GM21786 (cell line): ENCODE measurements at regions not wholly inside any gene's neighbourhood (a gene's known extent, or its start where the extent isn't known, plus 50 kb on each side); places are given as distances from the start of the nearest gene placed in this dataset.
"Not testable (repeated sequence)": the region's sequence is repeated elsewhere in the genome, so short reads cannot be mapped to it uniquely, and the experiment has no call there.

Experiments used
- ATAC-seq: cut with Tn5 transposase; IDR thresholded peaks from one replicate; pipeline ENCODE4 v1.9.1; 2021; ENCODE audit not compliant: unreplicated experiment

GRCh38 chr4:180990931-180991330 lies 1252.3 kb upstream of the TENM3 start:
- ATAC-seq, result no peak

DNA sequence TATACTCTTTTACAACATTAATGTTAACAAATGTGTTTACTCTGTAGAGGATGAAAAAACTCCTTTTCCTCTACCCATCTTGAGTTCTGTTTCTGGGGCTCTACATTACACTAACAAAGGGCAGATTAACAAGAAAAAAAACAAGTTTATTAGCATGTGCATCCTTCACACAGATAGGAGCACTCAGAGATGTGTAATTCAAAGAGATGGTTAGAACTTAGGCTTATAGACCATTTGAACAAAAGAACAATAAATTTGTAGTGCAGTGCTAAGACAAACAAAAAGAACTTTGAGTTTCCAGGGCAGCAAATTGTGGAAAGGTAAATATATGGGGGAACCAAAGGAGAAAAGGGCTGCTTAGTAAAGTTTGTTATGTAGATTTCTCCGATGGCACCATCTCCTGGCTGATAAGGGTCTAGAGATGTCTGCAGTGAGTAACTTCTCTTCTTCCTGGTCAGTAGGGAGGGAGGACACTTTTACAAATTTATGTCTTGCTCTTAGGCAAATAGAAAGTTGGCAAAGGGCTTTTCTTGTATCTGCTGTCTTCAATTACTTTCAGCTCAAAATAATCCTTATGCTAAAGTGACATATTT lies 1249.9 kb upstream of the TENM3 start:
- ATAC-seq, result no peak

GRCh38 chr4:180994722-180995121 lies 1248.5 kb upstream of the TENM3 start:
- no peak for ATAC-seq

- no peak for ATAC-seq
Measured at GRCh38 chr4:180999217-180999616, 1244.0 kb upstream of the TENM3 start.

DNA sequence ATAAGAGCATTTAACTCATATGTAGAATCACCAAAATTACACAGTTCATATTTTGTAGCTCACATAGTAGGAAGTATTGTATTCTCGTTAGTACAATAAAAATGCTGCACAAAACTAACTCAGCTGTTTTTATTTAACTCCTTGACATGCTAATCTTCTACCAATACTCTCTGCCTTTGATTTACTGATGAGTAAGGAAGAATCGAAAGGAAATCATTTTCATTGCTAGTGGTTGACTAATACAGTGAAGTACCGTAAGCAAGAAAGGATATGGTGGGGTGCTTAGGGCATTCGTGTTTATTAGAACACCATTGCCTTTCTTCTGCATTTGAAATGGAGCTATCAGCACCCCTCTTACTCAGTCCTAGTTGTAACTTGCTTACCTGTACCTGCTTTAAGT lies 1239.1 kb upstream of the TENM3 start:
- no peak for ATAC-seq

DNA sequence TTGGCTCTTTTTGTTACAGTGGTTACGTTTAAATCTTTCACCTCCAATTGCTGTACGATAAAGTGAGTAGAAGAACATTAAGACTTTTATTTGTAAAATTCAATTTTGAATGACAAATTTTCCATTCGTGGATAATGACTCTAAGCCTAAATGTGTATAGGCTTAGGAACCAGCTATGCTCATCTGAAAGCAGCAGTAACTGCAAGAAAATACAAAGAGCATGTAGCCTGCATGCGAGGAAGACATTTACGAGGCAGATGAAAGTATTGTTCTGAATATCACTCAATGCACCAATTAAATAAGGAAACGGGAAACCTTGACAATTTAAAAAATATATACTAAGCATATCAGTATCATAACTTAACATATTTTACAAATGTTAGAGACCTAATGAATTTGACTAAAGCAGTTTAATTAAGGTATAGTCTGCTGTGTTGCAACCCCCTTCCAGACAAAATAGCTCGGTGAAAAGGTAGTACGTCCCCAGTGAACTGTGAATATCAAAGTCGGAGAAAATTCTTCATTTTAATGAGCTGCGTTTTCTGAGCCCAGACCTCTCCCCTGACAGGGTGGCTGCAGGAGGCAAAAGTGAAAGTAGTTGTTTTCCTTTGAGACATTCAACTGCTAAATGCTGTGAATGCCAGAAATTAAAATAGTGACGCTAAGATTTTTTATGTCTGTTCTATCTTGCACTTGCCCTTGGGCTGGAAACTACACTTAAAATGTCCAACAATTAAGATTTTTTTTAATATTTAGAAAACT lies 1236.5 kb upstream of the TENM3 start:
- ATAC-seq, result no peak

DNA sequence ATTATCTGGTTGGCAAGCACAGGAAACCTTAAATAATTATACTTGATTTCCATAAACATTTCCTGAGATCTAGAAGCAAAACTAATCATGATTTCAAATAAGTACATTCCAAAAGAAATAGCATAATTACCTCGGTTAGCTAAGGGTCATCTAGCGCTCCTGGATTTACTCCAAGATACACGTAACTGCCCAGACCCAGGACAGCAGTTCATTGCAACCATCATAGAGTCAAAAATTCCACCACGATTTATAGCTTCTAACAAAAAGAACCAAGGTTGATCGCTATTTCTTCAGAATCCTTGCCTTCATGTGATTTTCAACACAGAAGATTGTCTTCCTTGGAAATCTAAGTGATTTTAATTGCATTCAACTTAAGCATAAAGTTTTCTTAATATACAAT lies 1235.5 kb upstream of the TENM3 start:
- no peak for ATAC-seq

GRCh38 chr4:181008164-181008563 lies 1235.0 kb upstream of the TENM3 start:
- ATAC-seq, result no peak

- no peak for ATAC-seq
Measured at GRCh38 chr4:181013162-181013561, 1230.0 kb upstream of the TENM3 start.

DNA sequence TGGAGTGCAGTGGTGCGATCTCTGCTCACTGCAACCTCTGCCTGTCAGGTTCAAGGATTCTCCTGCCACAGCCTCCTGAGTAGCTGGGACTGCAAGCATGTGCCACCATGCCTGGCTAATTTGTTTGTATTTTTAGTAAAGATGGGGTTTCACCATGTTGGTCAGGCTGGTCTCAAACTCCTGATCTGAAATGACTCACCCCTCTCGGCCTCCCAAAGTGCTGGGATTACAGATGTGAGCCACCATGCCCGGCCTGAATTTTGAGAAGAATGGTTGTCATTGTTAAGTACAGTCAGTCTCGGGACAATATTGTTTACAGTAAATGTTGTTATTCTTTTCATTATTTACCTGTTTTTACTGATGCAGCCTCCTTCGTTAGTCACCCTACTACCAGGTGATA lies 1226.2 kb upstream of the TENM3 start:
- ATAC-seq, result no peak

DNA sequence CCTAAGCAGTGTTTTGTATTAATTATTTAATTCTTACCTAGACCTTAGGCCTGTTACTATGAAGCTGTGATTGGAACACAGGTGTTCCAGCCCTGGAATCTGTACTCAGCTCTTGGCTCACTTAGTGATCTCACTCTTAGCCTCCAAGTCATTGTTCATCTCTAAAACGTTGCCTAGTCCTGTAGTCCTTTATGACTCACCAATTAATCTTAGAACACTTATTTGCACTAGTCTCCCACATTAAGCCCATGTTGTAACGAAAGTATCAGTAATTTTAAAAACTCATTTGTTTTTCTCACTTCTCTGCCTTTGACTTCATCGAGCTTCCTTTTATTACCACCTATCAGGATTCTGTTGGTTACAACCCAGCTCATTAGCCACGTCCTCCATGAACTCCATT lies 1224.7 kb upstream of the TENM3 start:
- no peak for ATAC-seq

DNA sequence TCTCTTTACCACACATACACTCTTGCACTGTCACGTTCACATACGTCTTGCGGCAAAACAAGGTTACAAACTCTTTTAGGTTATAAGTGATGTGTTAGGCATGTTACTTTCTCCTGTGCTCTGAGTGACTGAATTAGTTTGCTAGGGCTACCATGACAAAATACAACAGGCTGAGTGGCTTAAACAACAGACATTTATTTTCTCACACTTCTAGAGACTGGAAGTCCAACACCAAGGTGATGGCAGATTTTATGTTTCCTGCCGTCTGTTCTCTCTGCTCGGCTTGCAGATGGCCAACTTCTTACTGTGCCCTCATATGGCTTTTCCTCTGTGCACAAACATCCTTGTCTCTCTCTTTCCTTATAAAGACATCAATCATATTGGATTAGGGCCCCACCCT lies 1224.3 kb upstream of the TENM3 start:
- ATAC-seq, result no peak

- no peak for ATAC-seq
Measured at GRCh38 chr4:181020456-181020855, 1222.7 kb upstream of the TENM3 start.

DNA sequence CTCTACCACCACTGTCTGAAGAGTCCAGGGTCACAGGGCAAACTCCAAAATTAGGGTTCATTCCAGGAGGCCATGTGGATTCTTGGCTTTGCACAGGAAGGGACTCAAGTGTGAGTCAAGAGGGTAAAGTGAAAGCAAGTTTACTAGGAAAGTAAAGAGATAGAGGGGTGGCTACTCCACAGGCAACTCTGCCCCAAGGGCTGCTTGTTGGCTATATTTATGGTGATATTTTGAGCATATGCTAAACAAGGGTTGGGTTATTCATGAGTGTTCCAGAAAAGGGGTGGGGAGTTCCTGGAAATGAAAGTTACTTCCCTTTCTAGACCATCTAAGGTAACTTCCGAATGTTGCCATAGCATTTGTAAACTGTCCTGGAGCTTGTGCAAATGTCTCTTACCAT lies 1222.0 kb upstream of the TENM3 start:
- no peak for ATAC-seq

DNA sequence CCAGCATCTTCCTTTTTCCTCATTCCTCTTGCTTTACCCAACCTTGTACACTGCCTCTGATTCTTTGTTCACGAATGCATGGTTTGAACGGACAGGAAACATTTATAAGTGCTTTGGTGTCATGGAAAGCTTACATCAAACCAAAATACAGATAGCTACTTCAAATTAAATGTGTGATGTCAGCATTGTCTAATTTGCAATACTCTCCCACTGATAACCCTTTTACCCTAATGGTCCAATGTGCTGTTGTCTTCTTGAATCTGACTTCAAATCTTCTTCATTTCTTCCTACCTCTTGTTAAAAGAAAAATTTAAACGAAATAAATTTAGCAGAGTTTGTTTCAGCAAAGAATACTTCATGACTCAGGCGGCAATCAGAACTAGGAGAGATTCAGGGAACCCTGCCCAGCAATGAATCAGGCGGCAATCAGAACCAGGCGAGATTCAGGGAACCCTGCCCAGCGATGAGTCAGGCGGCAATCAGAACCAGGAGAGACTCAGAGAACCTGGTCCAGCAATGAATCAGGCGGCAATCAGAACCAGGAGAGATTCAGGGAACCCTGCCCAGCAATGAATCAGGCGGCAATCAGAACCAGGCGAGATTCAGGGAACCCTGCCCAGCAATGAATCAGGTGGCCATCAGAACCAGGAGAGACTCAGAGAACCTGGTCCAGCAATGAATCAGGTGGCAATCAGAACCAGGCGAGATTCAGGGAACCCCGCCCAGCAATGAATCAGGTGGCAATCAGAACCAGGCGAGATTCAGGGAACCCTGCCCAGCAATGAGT lies 1212.9 kb upstream of the TENM3 start:
- ATAC-seq, result not testable (repeated sequence)

DNA sequence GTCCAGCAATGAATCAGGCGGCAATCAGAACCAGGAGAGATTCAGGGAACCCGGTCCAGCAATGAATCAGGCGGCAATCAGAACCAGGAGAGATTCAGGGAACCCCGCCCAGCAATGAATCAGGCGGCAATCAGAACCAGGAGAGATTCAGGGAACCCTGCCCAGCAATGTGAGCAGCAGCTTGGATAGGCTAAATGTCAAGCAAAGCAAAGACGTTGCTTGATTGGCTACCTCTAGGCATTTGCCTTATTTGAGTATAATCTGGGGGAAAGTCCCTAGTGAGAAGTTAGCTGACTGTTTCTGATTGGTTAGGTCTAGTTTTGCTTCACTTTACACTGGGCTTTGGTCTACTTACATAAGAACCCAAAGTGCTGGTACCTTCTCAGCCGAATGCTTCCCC lies 1212.2 kb upstream of the TENM3 start:
- ATAC-seq, result no peak

DNA sequence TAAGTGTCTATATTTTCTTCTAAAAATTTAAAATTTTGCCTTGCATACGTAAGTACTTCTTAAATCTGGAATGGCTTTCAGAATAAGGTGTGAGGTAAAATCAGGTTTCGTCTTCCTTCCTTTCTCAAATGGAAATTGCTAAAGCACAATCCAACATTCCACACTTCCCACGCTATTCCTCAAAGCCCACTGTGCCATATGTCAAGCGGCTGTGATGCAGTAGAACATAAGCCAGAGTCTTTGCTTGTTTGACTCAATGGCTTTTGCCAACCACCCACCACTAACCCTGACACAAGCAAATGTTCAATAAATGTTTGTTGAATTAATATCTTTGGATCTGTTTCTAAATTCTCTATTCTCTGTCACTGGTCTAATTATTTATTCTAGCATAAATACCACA lies 1199.7 kb upstream of the TENM3 start:
- no peak for ATAC-seq

DNA sequence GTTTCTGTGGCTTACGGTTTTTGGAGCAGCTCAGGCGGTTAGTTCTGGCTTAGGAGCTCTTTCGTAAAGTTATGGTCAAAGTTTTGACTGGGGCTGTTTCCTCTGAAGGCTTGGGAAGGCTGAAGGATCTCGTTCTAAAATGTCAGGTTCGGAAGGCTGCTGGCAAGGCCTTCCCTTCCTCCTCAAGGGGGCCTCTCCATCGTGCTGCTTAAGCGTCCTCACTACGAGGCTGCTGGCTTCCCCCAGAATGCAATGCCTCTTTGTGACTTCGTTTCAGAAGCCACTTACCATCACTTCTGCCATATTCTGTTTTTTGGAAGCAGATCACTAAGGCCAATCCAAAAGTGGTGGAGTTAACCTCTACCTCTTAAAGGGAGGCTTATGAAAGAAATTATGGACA lies 1196.4 kb upstream of the TENM3 start:
- ATAC-seq, result no peak

- ATAC-seq, result no peak
Measured at GRCh38 chr4:181051931-181052330, 1191.3 kb upstream of the TENM3 start.

DNA sequence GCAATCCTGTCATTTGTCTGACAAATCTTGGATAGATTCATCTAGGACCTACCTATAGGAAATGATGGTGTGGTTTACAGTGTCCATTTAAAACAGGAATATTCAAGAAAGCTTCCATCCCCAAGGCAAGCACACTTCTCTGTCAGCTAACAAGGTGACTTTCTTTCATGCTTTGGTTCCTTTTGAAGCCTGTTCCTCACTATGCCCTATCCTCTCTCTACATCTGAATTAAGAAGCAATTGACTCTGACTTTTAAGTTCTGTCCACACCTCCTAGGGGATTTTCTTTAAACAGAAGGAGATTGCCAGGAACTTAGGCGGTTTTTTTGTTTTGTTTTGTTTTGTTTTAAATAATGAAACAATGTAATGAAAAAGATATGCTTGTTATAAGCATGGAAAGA lies 1181.4 kb upstream of the TENM3 start:
- no peak for ATAC-seq

- no peak for ATAC-seq
Measured at GRCh38 chr4:181063212-181063611, 1180.0 kb upstream of the TENM3 start.

- no peak for ATAC-seq
Measured at GRCh38 chr4:181077341-181077740, 1165.9 kb upstream of the TENM3 start.
